Panc1 (cell line): ENCODE measurements at regions not wholly inside any gene's neighbourhood (a gene's known extent, or its start where the extent isn't known, plus 50 kb on each side); places are given as distances from the start of the nearest gene placed in this dataset.

ENCODE experiments used
- POLR2AphosphoS5 ChIP-seq: IDR thresholded peaks from 2 replicates; pipeline ENCODE4 v1.6.1; 2012; ENCODE audit warnings: mild to moderate bottlenecking, low read depth, low read length, moderate library complexity
- REST ChIP-seq, 2 experiments: IDR thresholded peaks; 2 replicates each; pipeline ENCODE4 v1.6.1; 2011 to 2012; ENCODE audit warnings: low read depth in 2 of 2, control low read depth in 1 of 2, low read length in 1 of 2, mild to moderate bottlenecking in 1 of 2, moderate library complexity in 1 of 2; ENCODE audit not compliant: insufficient read depth in 1 of 2
- SIN3A ChIP-seq: IDR thresholded peaks from 2 replicates; pipeline ENCODE4 v1.6.1; 2012; ENCODE audit warnings: low read depth, mild to moderate bottlenecking, low read length, moderate library complexity, borderline replicate concordance; ENCODE audit not compliant: insufficient read depth
- TCF7L2 ChIP-seq: IDR thresholded peaks from 2 replicates; pipeline ENCODE4 v1.6.1; 2011; ENCODE audit warnings: mild to moderate bottlenecking, low read depth, low read length, inconsistent platforms
- TF ChIP-seq, protein P1 (sequence below): fragments of 450-650 bp; IDR thresholded peaks from 2 replicates; pipeline ENCODE4 v1.5.1; 2017; ENCODE audit warnings: mild to moderate bottlenecking

DNA sequence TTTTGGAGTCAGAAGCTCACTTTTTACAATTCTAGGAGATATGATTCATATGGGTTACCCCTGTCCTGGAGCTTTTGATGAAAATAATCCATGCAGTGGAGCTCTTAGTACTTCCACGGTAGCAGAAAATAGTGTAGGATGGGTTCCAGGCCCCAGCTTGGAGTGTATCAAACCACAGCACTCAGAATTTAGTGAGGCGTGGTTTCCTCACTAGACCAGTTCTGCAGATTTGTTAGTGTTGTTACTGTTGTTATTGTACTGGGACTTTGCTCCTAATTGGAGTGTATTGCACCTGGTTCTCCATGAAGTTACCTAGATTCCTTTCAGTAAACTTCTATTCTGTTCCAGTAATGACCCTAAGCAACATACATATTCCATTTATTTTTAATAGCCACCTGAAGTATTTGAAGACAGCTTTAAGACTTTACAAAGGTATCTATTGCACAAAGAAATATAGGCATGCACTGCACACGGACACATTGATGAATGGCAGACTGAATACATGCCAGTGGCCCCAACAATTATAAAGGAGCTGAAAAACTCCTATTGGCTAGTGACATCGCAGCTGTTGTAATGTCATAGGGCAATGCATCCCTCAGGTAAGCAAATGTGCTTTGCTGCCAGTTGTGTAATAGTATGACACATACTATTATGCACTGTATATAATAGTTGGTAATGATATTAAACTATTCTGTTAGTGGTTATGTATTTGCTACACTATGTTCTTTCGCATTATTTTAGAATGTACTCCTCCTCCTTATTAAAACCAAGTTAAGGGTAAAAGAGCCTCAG, 1058.0 kb downstream of the KCNT2 start:
- TF ChIP-seq, protein P1, sequence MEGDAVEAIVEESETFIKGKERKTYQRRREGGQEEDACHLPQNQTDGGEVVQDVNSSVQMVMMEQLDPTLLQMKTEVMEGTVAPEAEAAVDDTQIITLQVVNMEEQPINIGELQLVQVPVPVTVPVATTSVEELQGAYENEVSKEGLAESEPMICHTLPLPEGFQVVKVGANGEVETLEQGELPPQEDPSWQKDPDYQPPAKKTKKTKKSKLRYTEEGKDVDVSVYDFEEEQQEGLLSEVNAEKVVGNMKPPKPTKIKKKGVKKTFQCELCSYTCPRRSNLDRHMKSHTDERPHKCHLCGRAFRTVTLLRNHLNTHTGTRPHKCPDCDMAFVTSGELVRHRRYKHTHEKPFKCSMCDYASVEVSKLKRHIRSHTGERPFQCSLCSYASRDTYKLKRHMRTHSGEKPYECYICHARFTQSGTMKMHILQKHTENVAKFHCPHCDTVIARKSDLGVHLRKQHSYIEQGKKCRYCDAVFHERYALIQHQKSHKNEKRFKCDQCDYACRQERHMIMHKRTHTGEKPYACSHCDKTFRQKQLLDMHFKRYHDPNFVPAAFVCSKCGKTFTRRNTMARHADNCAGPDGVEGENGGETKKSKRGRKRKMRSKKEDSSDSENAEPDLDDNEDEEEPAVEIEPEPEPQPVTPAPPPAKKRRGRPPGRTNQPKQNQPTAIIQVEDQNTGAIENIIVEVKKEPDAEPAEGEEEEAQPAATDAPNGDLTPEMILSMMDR = no peak
- TF ChIP-seq POLR2AphosphoS5 = no peak
- TF ChIP-seq SIN3A = no peak
- TF ChIP-seq TCF7L2 = no peak
- TF ChIP-seq REST (IDR thresholded peaks at IDR 0.05; ENCODE audit: insufficient read depth in 1 of 2, low read depth in 2 of 2, low read length in 1 of 2) = no peak
